Neural cell (in vitro differentiated cells): ENCODE measurements at regions not wholly inside any gene's neighbourhood (a gene's known extent, or its start where the extent isn't known, plus 50 kb on each side); places are given as distances from the start of the nearest gene placed in this dataset.

Source experiments
- CTCF ChIP-seq: fragments of 450-650 bp; IDR thresholded peaks from 2 replicates; pipeline ENCODE4 v1.5.1; 2014; ENCODE audit warnings: antibody characterized with exemption, mild to moderate bottlenecking, moderate library complexity; ENCODE audit not compliant: poor library complexity, severe bottlenecking
- EP300 ChIP-seq: fragments of 450-650 bp; conservative IDR thresholded peaks from 2 replicates; pipeline ENCODE4 v1.6.1; 2014; ENCODE audit warnings: antibody characterized with exemption, mild to moderate bottlenecking, moderate library complexity; ENCODE audit not compliant: poor library complexity, severe bottlenecking
- EZH2 ChIP-seq: fragments of 200-600, 300-800 bp; shearing (Covaris generic), sonication (generic); IDR thresholded peaks from 2 replicates; pipeline ENCODE4 v1.6.1; 2014; ENCODE audit warnings: antibody characterized with exemption, low read length, borderline replicate concordance, mild to moderate bottlenecking; ENCODE audit not compliant: insufficient read depth, poor library complexity, severe bottlenecking
- MXI1 ChIP-seq: fragments of 450-650 bp; conservative IDR thresholded peaks from 2 replicates; pipeline ENCODE4 v1.6.1; 2014; ENCODE audit warnings: antibody characterized with exemption, mild to moderate bottlenecking; ENCODE audit not compliant: poor library complexity, severe bottlenecking
- POLR2AphosphoS5 ChIP-seq: IDR thresholded peaks from 2 replicates; pipeline ENCODE4 v1.6.1; 2012
- RAD21 ChIP-seq: fragments of 450-650 bp; conservative IDR thresholded peaks from 2 replicates; pipeline ENCODE4 v1.6.1; 2014; ENCODE audit warnings: antibody characterized with exemption, mild to moderate bottlenecking, moderate library complexity
- REST ChIP-seq: IDR thresholded peaks from 2 replicates; pipeline ENCODE4 v1.6.1; 2012; ENCODE audit warnings: borderline replicate concordance
- SMC3 ChIP-seq: fragments of 450-650 bp; conservative IDR thresholded peaks from 2 replicates; pipeline ENCODE4 v1.6.1; 2014; ENCODE audit warnings: antibody characterized with exemption, mild to moderate bottlenecking, moderate library complexity; ENCODE audit not compliant: poor library complexity
- TAF1 ChIP-seq: IDR thresholded peaks from 2 replicates; pipeline ENCODE4 v1.6.1; 2012; ENCODE audit warnings: low read depth

- TF ChIP-seq CTCF (no peak), REST (no peak), EP300 (no peak), POLR2AphosphoS5 (no peak), SMC3 (no peak), EZH2 (no peak), RAD21 (no peak), TAF1 (no peak), MXI1 (no peak)
Measured at GRCh38 chr12:19576506-19577280, 137.4 kb downstream of the AEBP2 start.
